ENCODE measurements at regions not wholly inside any gene's neighbourhood (a gene's known extent, or its start where the extent isn't known, plus 50 kb on each side); places are given as distances from the start of the nearest gene placed in this dataset.

DNA sequence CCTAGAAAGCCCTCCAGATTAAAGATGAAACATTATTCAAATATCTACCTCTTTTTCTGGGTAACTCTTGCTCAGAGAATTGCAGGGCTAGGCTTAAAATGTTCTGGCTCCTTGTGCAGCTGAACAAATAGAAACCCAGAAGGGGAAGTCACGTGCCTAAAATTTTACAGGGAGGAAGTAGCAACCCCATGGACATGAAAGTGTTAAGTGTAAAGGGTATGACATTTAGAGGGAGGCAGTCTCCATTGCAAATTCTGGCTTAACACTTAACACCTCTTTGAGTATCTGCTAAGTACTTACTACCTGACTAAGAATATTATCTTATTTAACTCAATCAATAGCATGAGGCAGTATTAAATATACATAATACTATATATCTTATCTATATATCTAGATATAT is 376.1 kb upstream of the ERCC4 start:
- H3K27ac ChIP-seq (ENCODE audit: low read depth in 2 of 2, low read length in 1 of 2), result no peak overlapping the region
- POLR2A ChIA-PET, result no interaction called here
- CTCF ChIA-PET, result no interaction called here
- no peak overlapping the region for H2AFZ ChIP-seq (ENCODE audit: low read depth)
- no peak overlapping the region for H3K4me3 ChIP-seq (ENCODE audit: low read depth in 2 of 2, low read length in 1 of 2)
- no peaks in the 10 kb centered on the region for H3K9me3 ChIP-seq
- H4K20me1 ChIP-seq (ENCODE audit: insufficient read depth), result no peaks in the 10 kb centered on the region
- no peaks in the 10 kb centered on the region for H3K79me2 ChIP-seq (ENCODE audit: insufficient read depth)
- no peak overlapping the region for H3K9ac ChIP-seq
- WGBS (ENCODE audit: low lambda C conversion rate), result 10% methylated on average over 1 of the region's 1 CpG
- H3F3A ChIP-seq (replicated peaks; ENCODE audit: insufficient read depth), result no peaks in the 10 kb centered on the region
- H3K36me3 ChIP-seq (replicated peaks in 1 of 2; ENCODE audit: control insufficient read depth in 1 of 2, insufficient read depth in 2 of 2, low read length in 1 of 2), result no peaks in the 10 kb centered on the region
- TF ChIP-seq, protein P1, sequence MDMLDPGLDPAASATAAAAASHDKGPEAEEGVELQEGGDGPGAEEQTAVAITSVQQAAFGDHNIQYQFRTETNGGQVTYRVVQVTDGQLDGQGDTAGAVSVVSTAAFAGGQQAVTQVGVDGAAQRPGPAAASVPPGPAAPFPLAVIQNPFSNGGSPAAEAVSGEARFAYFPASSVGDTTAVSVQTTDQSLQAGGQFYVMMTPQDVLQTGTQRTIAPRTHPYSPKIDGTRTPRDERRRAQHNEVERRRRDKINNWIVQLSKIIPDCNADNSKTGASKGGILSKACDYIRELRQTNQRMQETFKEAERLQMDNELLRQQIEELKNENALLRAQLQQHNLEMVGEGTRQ (IDR thresholded peaks at IDR 0.05; ENCODE audit: borderline replicate concordance, low read depth, low read length), result no peak
- TF ChIP-seq GABPA (IDR thresholded peaks at IDR 0.05; ENCODE audit: low read depth) (no peak), TCF12 (IDR thresholded peaks at IDR 0.05) (no peak), RXRA (IDR thresholded peaks at IDR 0.05; ENCODE audit: borderline replicate concordance, low read depth) (no peak), JUND (IDR thresholded peaks at IDR 0.05) (no peak), IRF3 (IDR thresholded peaks at IDR 0.05; ENCODE audit: low read depth, low read length) (no peak), FOXJ3 (CRISPR knock-in tag; IDR thresholded peaks at IDR 0.05) (no peak), PBX3 (IDR thresholded peaks at IDR 0.05) (no peak), RCOR1 (IDR thresholded peaks at IDR 0.05; ENCODE audit: low read length) (no peak), NFIC (IDR thresholded peaks at IDR 0.05; ENCODE audit: borderline replicate concordance) (no peak), FOXM1 (IDR thresholded peaks at IDR 0.05; ENCODE audit: low read depth) (no peak), CHD2 (IDR thresholded peaks at IDR 0.05; ENCODE audit: low read length, partially characterized antibody) (no peak), RFX5 (IDR thresholded peaks at IDR 0.05; ENCODE audit: low read length) (no peak), MAX (IDR thresholded peaks at IDR 0.05; ENCODE audit: low read depth) (no peak), POLR2AphosphoS5 (IDR thresholded peaks at IDR 0.05; ENCODE audit: low read depth, low read length) (no peak), TAF1 (IDR thresholded peaks at IDR 0.05; ENCODE audit: borderline replicate concordance, low read depth, low read length) (no peak), MEF2A (IDR thresholded peaks at IDR 0.05; ENCODE audit: borderline replicate concordance, low read depth) (no peak)
- no peaks in the 10 kb centered on the region for H3K9me2 ChIP-seq
- no peaks in the 10 kb centered on the region for H3K4me1 ChIP-seq (ENCODE audit: control insufficient read depth in 1 of 2, insufficient read depth in 2 of 2, low read depth in 1 of 2, low read length in 1 of 2)
- DNase-seq, result no peak
- H3K27me3 ChIP-seq (ENCODE audit: insufficient read depth), result no peaks in the 10 kb centered on the region
- no peak overlapping the region for H3K4me2 ChIP-seq

- H3K9me2 ChIP-seq, result 0 out of 2 replicates have a peak, but pooled peaks cover 2% of the 10 kb centered on the region
- WGBS (ENCODE audit: low lambda C conversion rate), result 0% methylated on average over 2 of the region's 2 CpGs
- no peaks in the 10 kb centered on the region for H3K79me2 ChIP-seq (ENCODE audit: insufficient read depth)
- DNase-seq, result no peak
- H3K27ac ChIP-seq (ENCODE audit: low read depth in 2 of 2, low read length in 1 of 2), result no peak overlapping the region
- no peaks in the 10 kb centered on the region for H3K4me1 ChIP-seq (ENCODE audit: control insufficient read depth in 1 of 2, insufficient read depth in 2 of 2, low read depth in 1 of 2, low read length in 1 of 2)
- no peak overlapping the region for H2AFZ ChIP-seq (ENCODE audit: low read depth)
- H4K20me1 ChIP-seq (ENCODE audit: insufficient read depth), result no peaks in the 10 kb centered on the region
- H3K9me3 ChIP-seq, result no peaks in the 10 kb centered on the region
- POLR2A ChIA-PET, result no interaction called here
- H3F3A ChIP-seq (replicated peaks; ENCODE audit: insufficient read depth), result no peaks in the 10 kb centered on the region
- no peak overlapping the region for H3K4me2 ChIP-seq
- no peaks in the 10 kb centered on the region for H3K27me3 ChIP-seq (ENCODE audit: insufficient read depth)
- H3K36me3 ChIP-seq (replicated peaks in 1 of 2; ENCODE audit: control insufficient read depth in 1 of 2, insufficient read depth in 2 of 2, low read length in 1 of 2), result no peaks in the 10 kb centered on the region
- H3K4me3 ChIP-seq (ENCODE audit: low read depth in 2 of 2, low read length in 1 of 2), result no peak overlapping the region
- no peak overlapping the region for H3K9ac ChIP-seq
- CTCF ChIA-PET, result no interaction called here
- TF ChIP-seq TAF1 (IDR thresholded peaks at IDR 0.05; ENCODE audit: borderline replicate concordance, low read depth, low read length), result no peak
- no peak for TF ChIP-seq MEF2A (IDR thresholded peaks at IDR 0.05; ENCODE audit: borderline replicate concordance, low read depth)
- TF ChIP-seq FOXJ3 (CRISPR knock-in tag; IDR thresholded peaks at IDR 0.05), result no peak
- TF ChIP-seq, protein P2, sequence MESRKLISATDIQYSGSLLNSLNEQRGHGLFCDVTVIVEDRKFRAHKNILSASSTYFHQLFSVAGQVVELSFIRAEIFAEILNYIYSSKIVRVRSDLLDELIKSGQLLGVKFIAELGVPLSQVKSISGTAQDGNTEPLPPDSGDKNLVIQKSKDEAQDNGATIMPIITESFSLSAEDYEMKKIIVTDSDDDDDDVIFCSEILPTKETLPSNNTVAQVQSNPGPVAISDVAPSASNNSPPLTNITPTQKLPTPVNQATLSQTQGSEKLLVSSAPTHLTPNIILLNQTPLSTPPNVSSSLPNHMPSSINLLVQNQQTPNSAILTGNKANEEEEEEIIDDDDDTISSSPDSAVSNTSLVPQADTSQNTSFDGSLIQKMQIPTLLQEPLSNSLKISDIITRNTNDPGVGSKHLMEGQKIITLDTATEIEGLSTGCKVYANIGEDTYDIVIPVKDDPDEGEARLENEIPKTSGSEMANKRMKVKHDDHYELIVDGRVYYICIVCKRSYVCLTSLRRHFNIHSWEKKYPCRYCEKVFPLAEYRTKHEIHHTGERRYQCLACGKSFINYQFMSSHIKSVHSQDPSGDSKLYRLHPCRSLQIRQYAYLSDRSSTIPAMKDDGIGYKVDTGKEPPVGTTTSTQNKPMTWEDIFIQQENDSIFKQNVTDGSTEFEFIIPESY (IDR thresholded peaks at IDR 0.05; ENCODE audit: borderline replicate concordance, low read depth), result no peak
Measured at GRCh38 chr16:13545271-13545670, 374.7 kb upstream of the ERCC4 start.

All from SK-N-SH (cell line).